ENCODE measurements at regions not wholly inside any gene's neighbourhood (a gene's known extent, or its start where the extent isn't known, plus 50 kb on each side); places are given as distances from the start of the nearest gene placed in this dataset.

DNA sequence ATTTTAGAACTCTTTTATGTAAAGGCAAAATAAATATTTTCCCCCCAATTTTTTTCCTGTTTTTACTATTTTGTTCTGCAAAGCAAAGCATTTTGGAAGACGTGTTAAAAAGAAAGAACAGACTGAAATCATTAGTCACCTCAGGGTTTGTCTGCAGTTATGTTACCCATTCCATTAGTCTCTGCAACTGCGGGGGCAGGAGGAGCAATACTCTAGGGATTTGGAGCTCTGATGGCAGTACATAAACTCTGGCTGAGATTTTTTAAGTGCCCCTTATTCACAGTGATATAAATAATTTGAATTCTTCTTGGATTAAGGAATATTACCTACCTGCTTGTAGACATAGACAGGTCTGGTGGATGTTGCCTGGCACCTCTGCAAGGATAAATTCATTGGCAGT is 88.0 kb upstream of the CELF4 start:
- no peaks in the 10 kb centered on the region for H3K27me3 ChIP-seq (replicated peaks in 1 of 7)
- H3K36me3 ChIP-seq = no peaks in the 10 kb centered on the region
- peaks cover 0 to 17% (median 14%) of the 10 kb centered on the region in 8 donors for H3K9me3 ChIP-seq
- H3K4me1 ChIP-seq = no peaks in the 10 kb centered on the region
- TF ChIP-seq POLR2A (IDR thresholded peaks at IDR 0.05) = no peak
- no peak overlapping the region for H3K27ac ChIP-seq
- intact Hi-C loops (cut with DNase I; ENCODE audit: low total_unique reads) = no loop called here
- 66 to 88% (median 81%) methylated on average over 2 of the region's 2 CpGs for WGBS, 5 donors
- no peak overlapping the region for H3K4me3 ChIP-seq
- DNase-seq = no peak

DNA sequence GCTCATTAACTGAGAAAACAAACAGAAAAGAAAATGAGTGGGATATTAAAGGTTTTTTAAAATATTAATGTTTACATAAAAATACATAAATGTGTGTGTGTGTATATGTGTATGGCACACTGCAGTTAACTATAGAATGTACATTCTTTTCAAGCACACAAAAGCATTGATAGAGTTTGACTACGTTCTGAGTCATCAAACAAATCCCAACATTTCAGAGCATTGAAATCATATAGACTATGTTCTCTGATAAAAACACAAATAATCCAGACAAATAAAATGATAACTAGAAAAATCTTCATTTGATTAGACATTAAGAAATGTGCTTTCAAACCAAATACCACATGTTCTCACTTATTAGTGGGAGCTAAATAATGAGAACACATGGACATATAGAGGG is 84.3 kb upstream of the CELF4 start:
- no peak overlapping the region for H3K4me3 ChIP-seq
- no peaks in the 10 kb centered on the region for H3K27me3 ChIP-seq (replicated peaks in 1 of 7)
- H3K36me3 ChIP-seq = no peaks in the 10 kb centered on the region
- peaks cover 4 to 47% (median 43%) of the 10 kb centered on the region in 8 donors for H3K9me3 ChIP-seq
- intact Hi-C loops (cut with DNase I; ENCODE audit: low total_unique reads) = no loop called here
- no peak for DNase-seq
- no peaks in the 10 kb centered on the region for H3K4me1 ChIP-seq
- no peak for TF ChIP-seq POLR2AphosphoS5 (IDR thresholded peaks at IDR 0.05)
- TF ChIP-seq POLR2A (IDR thresholded peaks at IDR 0.05) = no peak
- TF ChIP-seq, protein P1, sequence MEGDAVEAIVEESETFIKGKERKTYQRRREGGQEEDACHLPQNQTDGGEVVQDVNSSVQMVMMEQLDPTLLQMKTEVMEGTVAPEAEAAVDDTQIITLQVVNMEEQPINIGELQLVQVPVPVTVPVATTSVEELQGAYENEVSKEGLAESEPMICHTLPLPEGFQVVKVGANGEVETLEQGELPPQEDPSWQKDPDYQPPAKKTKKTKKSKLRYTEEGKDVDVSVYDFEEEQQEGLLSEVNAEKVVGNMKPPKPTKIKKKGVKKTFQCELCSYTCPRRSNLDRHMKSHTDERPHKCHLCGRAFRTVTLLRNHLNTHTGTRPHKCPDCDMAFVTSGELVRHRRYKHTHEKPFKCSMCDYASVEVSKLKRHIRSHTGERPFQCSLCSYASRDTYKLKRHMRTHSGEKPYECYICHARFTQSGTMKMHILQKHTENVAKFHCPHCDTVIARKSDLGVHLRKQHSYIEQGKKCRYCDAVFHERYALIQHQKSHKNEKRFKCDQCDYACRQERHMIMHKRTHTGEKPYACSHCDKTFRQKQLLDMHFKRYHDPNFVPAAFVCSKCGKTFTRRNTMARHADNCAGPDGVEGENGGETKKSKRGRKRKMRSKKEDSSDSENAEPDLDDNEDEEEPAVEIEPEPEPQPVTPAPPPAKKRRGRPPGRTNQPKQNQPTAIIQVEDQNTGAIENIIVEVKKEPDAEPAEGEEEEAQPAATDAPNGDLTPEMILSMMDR (IDR thresholded peaks at IDR 0.05 in 8 of 11, conservative IDR thresholded peaks at IDR 0.05 in 3 of 11) = no peak
- WGBS, 5 donors = 76 to 92% (median 89%) methylated on average over 1 of the region's 1 CpG
- H3K27ac ChIP-seq = no peak overlapping the region

DNA sequence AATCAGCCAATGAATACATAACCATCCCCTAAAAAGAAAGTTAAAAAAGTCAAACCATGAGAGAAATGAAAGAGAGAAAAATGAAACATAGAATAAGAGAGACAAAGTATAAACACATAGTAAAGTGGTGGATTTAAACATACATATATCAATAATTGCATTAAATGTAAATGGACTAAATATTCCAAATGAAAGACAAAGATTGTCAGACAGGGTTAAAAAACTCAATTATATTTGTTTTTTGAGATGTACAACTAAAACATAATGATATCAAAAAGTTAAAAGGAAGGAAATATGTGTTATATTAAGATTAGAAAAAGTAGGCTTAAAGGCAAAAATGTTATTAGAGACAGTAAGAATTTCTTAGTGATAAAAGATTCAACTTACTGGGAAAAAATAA is 83.8 kb upstream of the CELF4 start:
- H3K27me3 ChIP-seq (replicated peaks in 1 of 7) = no peaks in the 10 kb centered on the region
- H3K27ac ChIP-seq = no peak overlapping the region
- DNase-seq = no peak
- no peaks in the 10 kb centered on the region for H3K4me1 ChIP-seq
- intact Hi-C loops (cut with DNase I; ENCODE audit: low total_unique reads) = no loop called here
- H3K4me3 ChIP-seq = no peak overlapping the region
- TF ChIP-seq POLR2AphosphoS5 (IDR thresholded peaks at IDR 0.05) = no peak
- TF ChIP-seq, protein P1 (IDR thresholded peaks at IDR 0.05 in 8 of 11, conservative IDR thresholded peaks at IDR 0.05 in 3 of 11) = no peak
- TF ChIP-seq POLR2A (IDR thresholded peaks at IDR 0.05) = no peak
- peaks cover 4 to 52% (median 48%) of the 10 kb centered on the region in 8 donors for H3K9me3 ChIP-seq
- no peaks in the 10 kb centered on the region for H3K36me3 ChIP-seq

DNA sequence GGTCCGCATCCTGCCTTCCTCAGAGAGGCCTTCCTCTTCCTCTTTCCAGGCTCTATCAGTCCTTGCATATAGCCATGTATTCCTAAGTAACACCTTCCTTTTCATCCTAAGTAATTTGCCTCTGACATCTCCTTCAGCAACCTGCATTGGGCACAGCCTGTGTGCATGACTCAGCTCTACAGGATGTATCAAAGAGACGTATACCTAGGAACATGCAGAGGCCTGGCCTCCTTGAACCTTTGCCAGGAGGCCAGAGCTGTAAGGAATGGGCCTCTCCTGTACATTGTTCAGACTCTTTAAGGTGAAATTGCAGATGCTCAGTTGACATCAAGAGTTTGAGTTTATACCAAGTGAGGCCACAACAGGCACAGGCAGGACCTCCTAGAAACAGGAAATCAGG is 76.0 kb upstream of the CELF4 start:
- Histone ChIP-seq H3K9me3 (peaks cover 4 to 44% (median 26%) of the 10 kb centered on the region in 8 donors), H3K36me3 (no peaks in the 10 kb centered on the region), H3K27me3 (replicated peaks in 1 of 7) (no peaks in the 10 kb centered on the region), H3K4me3 (no peak overlapping the region), H3K4me1 (no peaks in the 10 kb centered on the region), H3K27ac (no peak overlapping the region)
- 86 to 98% (median 91%) methylated on average over 2 of the region's 2 CpGs for WGBS, 5 donors
- TF ChIP-seq POLR2A (IDR thresholded peaks at IDR 0.05) (no peak), POLR2AphosphoS5 (IDR thresholded peaks at IDR 0.05) (no peak)
- TF ChIP-seq, protein P1 (IDR thresholded peaks at IDR 0.05 in 8 of 11, conservative IDR thresholded peaks at IDR 0.05 in 3 of 11) = no peak
- intact Hi-C loops (cut with DNase I; ENCODE audit: low total_unique reads) = no loop called here
- no peak for DNase-seq

DNA sequence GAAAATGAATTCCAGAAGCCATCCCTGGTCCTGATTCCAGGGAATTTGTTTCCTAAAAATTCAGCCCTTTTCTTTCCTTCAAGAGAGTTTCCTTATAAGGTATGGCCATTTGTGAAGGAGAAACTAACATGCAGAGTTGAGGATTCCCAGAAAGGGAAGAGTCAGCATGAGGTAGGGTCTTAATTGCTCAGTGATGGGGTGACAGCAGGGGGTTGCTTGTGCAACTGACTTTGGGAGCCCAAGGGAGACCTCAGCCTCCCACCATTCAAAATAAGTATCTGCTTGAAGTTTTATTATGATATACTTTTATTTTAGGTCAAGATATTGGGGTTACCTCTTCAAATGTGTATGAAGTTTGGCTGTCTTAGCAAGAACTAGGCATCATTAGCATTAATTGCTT is 74.9 kb upstream of the CELF4 start:
- H3K9me3 ChIP-seq = peaks cover 3 to 33% (median 15%) of the 10 kb centered on the region in 8 donors
- no peaks in the 10 kb centered on the region for H3K36me3 ChIP-seq
- intact Hi-C loops (cut with DNase I; ENCODE audit: low total_unique reads) = no loop called here
- no peaks in the 10 kb centered on the region for H3K27me3 ChIP-seq (replicated peaks in 1 of 7)
- no peak overlapping the region for H3K27ac ChIP-seq
- DNase-seq = no peak
- no peaks in the 10 kb centered on the region for H3K4me1 ChIP-seq
- H3K4me3 ChIP-seq = no peak overlapping the region
- no peak for TF ChIP-seq POLR2AphosphoS5 (IDR thresholded peaks at IDR 0.05)
- TF ChIP-seq, protein P1 (IDR thresholded peaks at IDR 0.05 in 8 of 11, conservative IDR thresholded peaks at IDR 0.05 in 3 of 11) = no peak
- TF ChIP-seq POLR2A (IDR thresholded peaks at IDR 0.05) = no peak
